Panc1 (cell line): ENCODE measurements at regions not wholly inside any gene's neighbourhood (a gene's known extent, or its start where the extent isn't known, plus 50 kb on each side); places are given as distances from the start of the nearest gene placed in this dataset.

ENCODE experiments used
- ATAC-seq: fragments of 200-7000 bp; cut with Tn5 transposase; 2 replicates; pipeline ENCODE4 v1.9.1; 2020; ENCODE audit warnings: mild to moderate bottlenecking, moderate library complexity
- BruUV-seq: library from RNA; stranded (reverse); fragments of 400-500 nt; replicated peaks from 2 replicates; lab custom pipeline; 2021; lab: Mats Ljungman, UMichigan
- CTCF ChIA-PET: fragments of 300-600 bp; sonication (Branson Sonifier 250); formaldehyde crosslinking; loops from one replicate; lab custom pipeline; 2022; ENCODE audit warnings: antibody characterized with exemption; lab: Charles Lee
- POLR2A ChIA-PET: fragments of 300-600 bp; sonication (Branson Sonifier 250); formaldehyde crosslinking; loops from one replicate; lab custom pipeline; 2022; ENCODE audit warnings: antibody characterized with exemption; lab: Charles Lee
- DNase-seq: peaks from one replicate; pipeline ENCODE4 v3.0.0-alpha.2; 2010; ENCODE audit warnings: low read depth, low spot score
- H3K27ac ChIP-seq: 2 replicates; pipeline ENCODE4 v1.5.1; 2011; ENCODE audit warnings: mild to moderate bottlenecking, low read length, inconsistent platforms
- H3K27me3 ChIP-seq: fragments of 200-500 bp; sonication (Bioruptor generic); 2 replicates; pipeline ENCODE4 v1.6.0; 2014; ENCODE audit warnings: low read length, inconsistent platforms; ENCODE audit not compliant: control insufficient read depth, insufficient read depth
- H3K36me3 ChIP-seq: fragments of 200-500 bp; sonication (Bioruptor generic); 2 replicates; pipeline ENCODE4 v1.5.1; 2014; ENCODE audit warnings: inconsistent platforms, mild to moderate bottlenecking, low read length, moderate library complexity; ENCODE audit not compliant: control insufficient read depth, insufficient read depth
- H3K4me1 ChIP-seq: 2 replicates; pipeline ENCODE4 v1.5.1; 2011; ENCODE audit warnings: inconsistent platforms, mild to moderate bottlenecking, low read length, moderate library complexity; ENCODE audit not compliant: control insufficient read depth, insufficient read depth
- H3K4me3 ChIP-seq, 2 experiments: 2 replicates each; pipeline ENCODE4 v1.5.1; 2011 to 2012; ENCODE audit warnings: low read depth in 2 of 2, low read length in 2 of 2, mild to moderate bottlenecking in 2 of 2, inconsistent platforms in 1 of 2, moderate library complexity in 1 of 2
- H3K9me3 ChIP-seq: fragments of 200-500 bp; sonication (Bioruptor generic); 2 replicates; pipeline ENCODE4 v1.5.1; 2014; ENCODE audit warnings: low read depth, mild to moderate bottlenecking, inconsistent platforms, low read length, moderate library complexity; ENCODE audit not compliant: control insufficient read depth, insufficient read depth
- CTCF ChIP-seq: fragments of 450-650 bp; IDR thresholded peaks from 2 replicates; pipeline ENCODE4 v1.5.1; 2017; ENCODE audit warnings: mild to moderate bottlenecking
- POLR2AphosphoS5 ChIP-seq: IDR thresholded peaks from 2 replicates; pipeline ENCODE4 v1.6.1; 2012; ENCODE audit warnings: mild to moderate bottlenecking, low read depth, low read length, moderate library complexity
- REST ChIP-seq, 2 experiments: IDR thresholded peaks; 2 replicates each; pipeline ENCODE4 v1.6.1; 2011 to 2012; ENCODE audit warnings: low read depth in 2 of 2, control low read depth in 1 of 2, low read length in 1 of 2, mild to moderate bottlenecking in 1 of 2, moderate library complexity in 1 of 2; ENCODE audit not compliant: insufficient read depth in 1 of 2
- SIN3A ChIP-seq: IDR thresholded peaks from 2 replicates; pipeline ENCODE4 v1.6.1; 2012; ENCODE audit warnings: low read depth, mild to moderate bottlenecking, low read length, moderate library complexity, borderline replicate concordance; ENCODE audit not compliant: insufficient read depth
- TCF7L2 ChIP-seq: IDR thresholded peaks from 2 replicates; pipeline ENCODE4 v1.6.1; 2011; ENCODE audit warnings: mild to moderate bottlenecking, low read depth, low read length, inconsistent platforms
- in situ Hi-C: cut with HindIII; loops from 2 replicates; pipeline ENCODE4 v1.10.0; 2016; ENCODE audit warnings: low sequenced_read_pairs, low pct_unique_long_range_greater_than_20kb
- intact Hi-C: fragments of 100-400 bp; cut with micrococcal nuclease; formaldehyde crosslinking; loops from one replicate; pipeline ENCODE4 v1.10.0; 2022; ENCODE audit not compliant: unreplicated experiment

- DNase-seq (no peak), ATAC-seq (no peak)
- in situ Hi-C loops (no loop called here), intact Hi-C loops (no loop called here)
- TF ChIP-seq TCF7L2 (no peak), POLR2AphosphoS5 (no peak), REST (IDR thresholded peaks at IDR 0.05; ENCODE audit: insufficient read depth in 1 of 2, low read depth in 2 of 2, low read length in 1 of 2) (no peak), CTCF (no peak), SIN3A (no peak)
- Histone ChIP-seq H3K4me3 (no peak overlapping the region), H3K4me1 (no peaks in the 10 kb centered on the region), H3K27me3 (no peaks in the 10 kb centered on the region), H3K27ac (no peak overlapping the region), H3K36me3 (no peaks in the 10 kb centered on the region), H3K9me3 (no peaks in the 10 kb centered on the region)
- POLR2A ChIA-PET = no interaction called here
- CTCF ChIA-PET = no interaction called here
- no TSS peak for BruUV-seq
These were observed 689.4 kb downstream of the ZEB2 start for GRCh38 chr2:143830476-143830875.

GRCh38 chr2:143828763-143829537 is 691.0 kb downstream of the ZEB2 start:
- H3K4me1 ChIP-seq = no peaks in the 10 kb centered on the region
- ATAC-seq = no peak
- in situ Hi-C loops (no loop called here), intact Hi-C loops (no loop called here)
- ChIA-PET POLR2A (no interaction called here), CTCF (no interaction called here)
- H3K9me3 ChIP-seq = no peaks in the 10 kb centered on the region
- H3K27ac ChIP-seq = no peak overlapping the region
- no peaks in the 10 kb centered on the region for H3K27me3 ChIP-seq
- TF ChIP-seq TCF7L2 (no peak), POLR2AphosphoS5 (no peak), REST (IDR thresholded peaks at IDR 0.05; ENCODE audit: insufficient read depth in 1 of 2, low read depth in 2 of 2, low read length in 1 of 2) (no peak), CTCF (no peak), SIN3A (no peak)
- DNase-seq = no peak
- no TSS peak for BruUV-seq
- H3K36me3 ChIP-seq = no peaks in the 10 kb centered on the region
- H3K4me3 ChIP-seq = no peak overlapping the region
